T-helper 17 cell (primary cell): ENCODE measurements at regions not wholly inside any gene's neighbourhood (a gene's known extent, or its start where the extent isn't known, plus 50 kb on each side); places are given as distances from the start of the nearest gene placed in this dataset.

Experiments
- ATAC-seq: fragments of 150-1000 bp; cut with Tn5 transposase; 2 replicates; pipeline ENCODE4 v1.10.0; 2021; ENCODE audit warnings: mild to moderate bottlenecking, moderate library complexity
- DNase-seq, 3 donors: peaks; one replicate each; pipeline versions ENCODE4 v3.0.0 to v3.0.0-alpha.2; 2020 to 2021
- H3K9me3 ChIP-seq: one replicate; pipeline ENCODE4 v1.7.0; 2013; ENCODE audit warnings: low read length, mild to moderate bottlenecking; ENCODE audit not compliant: control insufficient read depth, poor library complexity, severe bottlenecking
- H3K27ac Mint-ChIP-seq: one replicate; pipeline ENCODE4 v1.8.0; 2022; ENCODE audit warnings: mild to moderate bottlenecking, moderate library complexity, mixed read lengths
- H3K27me3 Mint-ChIP-seq: one replicate; pipeline ENCODE4 v1.8.0; 2022; ENCODE audit warnings: mixed read lengths
- H3K36me3 Mint-ChIP-seq: one replicate; pipeline ENCODE4 v1.8.0; 2022; ENCODE audit warnings: low read depth, mixed read lengths
- H3K4me1 Mint-ChIP-seq: one replicate; pipeline ENCODE4 v1.8.0; 2022; ENCODE audit warnings: mild to moderate bottlenecking, mixed read lengths
- H3K4me3 Mint-ChIP-seq: one replicate; pipeline ENCODE4 v1.8.0; 2022; ENCODE audit warnings: mild to moderate bottlenecking, moderate library complexity, mixed read lengths

GRCh38 chr9:30697958-30698357 lies 1686.5 kb upstream of the ACO1 start:
- H3K9me3 ChIP-seq, result no peaks in the 10 kb centered on the region
- no peak for ATAC-seq
- Mint-ChIP-seq H3K36me3 (no peaks in the 10 kb centered on the region), H3K4me1 (no peaks in the 10 kb centered on the region), H3K27me3 (no peaks in the 10 kb centered on the region), H3K27ac (no peak overlapping the region), H3K4me3 (no peak overlapping the region)
- DNase-seq, result no peak

- ATAC-seq, result no peak
- H3K27me3 Mint-ChIP-seq, result no peaks in the 10 kb centered on the region
- no peaks in the 10 kb centered on the region for H3K9me3 ChIP-seq
- no peak for DNase-seq
- no peaks in the 10 kb centered on the region for H3K36me3 Mint-ChIP-seq
- H3K27ac Mint-ChIP-seq, result no peak overlapping the region
- no peaks in the 10 kb centered on the region for H3K4me1 Mint-ChIP-seq
- no peak overlapping the region for H3K4me3 Mint-ChIP-seq
Measured at GRCh38 chr9:30711591-30711990, 1672.9 kb upstream of the ACO1 start.

GRCh38 chr9:30713243-30713642 lies 1671.2 kb upstream of the ACO1 start:
- no peak for ATAC-seq
- no peaks in the 10 kb centered on the region for H3K9me3 ChIP-seq
- Mint-ChIP-seq H3K4me3 (no peak overlapping the region), H3K4me1 (no peaks in the 10 kb centered on the region), H3K36me3 (no peaks in the 10 kb centered on the region), H3K27ac (no peak overlapping the region), H3K27me3 (no peaks in the 10 kb centered on the region)
- DNase-seq, result no peak

GRCh38 chr9:30714389-30714788 lies 1670.1 kb upstream of the ACO1 start:
- no peak overlapping the region for H3K4me3 Mint-ChIP-seq
- H3K4me1 Mint-ChIP-seq, result no peaks in the 10 kb centered on the region
- DNase-seq (no peak), ATAC-seq (no peak)
- no peak overlapping the region for H3K27ac Mint-ChIP-seq
- H3K27me3 Mint-ChIP-seq, result no peaks in the 10 kb centered on the region
- H3K9me3 ChIP-seq, result no peaks in the 10 kb centered on the region
- no peaks in the 10 kb centered on the region for H3K36me3 Mint-ChIP-seq

GRCh38 chr9:30718483-30718882 lies 1666.0 kb upstream of the ACO1 start:
- H3K27me3 Mint-ChIP-seq, result no peaks in the 10 kb centered on the region
- ATAC-seq, result no peak
- H3K4me1 Mint-ChIP-seq, result no peaks in the 10 kb centered on the region
- no peaks in the 10 kb centered on the region for H3K9me3 ChIP-seq
- no peaks in the 10 kb centered on the region for H3K36me3 Mint-ChIP-seq
- DNase-seq, result no peak
- H3K4me3 Mint-ChIP-seq, result no peak overlapping the region
- no peak overlapping the region for H3K27ac Mint-ChIP-seq

- H3K36me3 Mint-ChIP-seq, result no peaks in the 10 kb centered on the region
- no peak overlapping the region for H3K27ac Mint-ChIP-seq
- H3K4me3 Mint-ChIP-seq, result no peak overlapping the region
- no peaks in the 10 kb centered on the region for H3K9me3 ChIP-seq
- DNase-seq, result no peak
- H3K27me3 Mint-ChIP-seq, result no peaks in the 10 kb centered on the region
- ATAC-seq, result no peak
- no peaks in the 10 kb centered on the region for H3K4me1 Mint-ChIP-seq
Measured at GRCh38 chr9:30722065-30722464, 1662.4 kb upstream of the ACO1 start.

GRCh38 chr9:30723656-30724055 lies 1660.8 kb upstream of the ACO1 start:
- no peaks in the 10 kb centered on the region for H3K36me3 Mint-ChIP-seq
- ATAC-seq, result no peak
- H3K4me1 Mint-ChIP-seq, result no peaks in the 10 kb centered on the region
- no peaks in the 10 kb centered on the region for H3K9me3 ChIP-seq
- DNase-seq, result no peak
- H3K27ac Mint-ChIP-seq, result no peak overlapping the region
- no peaks in the 10 kb centered on the region for H3K27me3 Mint-ChIP-seq
- H3K4me3 Mint-ChIP-seq, result no peak overlapping the region

- H3K9me3 ChIP-seq, result no peaks in the 10 kb centered on the region
- Mint-ChIP-seq H3K4me3 (no peak overlapping the region), H3K36me3 (no peaks in the 10 kb centered on the region), H3K27me3 (no peaks in the 10 kb centered on the region), H3K27ac (no peak overlapping the region), H3K4me1 (no peaks in the 10 kb centered on the region)
- ATAC-seq (no peak), DNase-seq (no peak)
Measured at GRCh38 chr9:30732060-30732459, 1652.4 kb upstream of the ACO1 start.

GRCh38 chr9:30744871-30745270 lies 1639.6 kb upstream of the ACO1 start:
- no peak for ATAC-seq

GRCh38 chr9:30746589-30746988 lies 1637.9 kb upstream of the ACO1 start:
- H3K9me3 ChIP-seq, result no peaks in the 10 kb centered on the region
- ATAC-seq (no peak), DNase-seq (no peak)
- Mint-ChIP-seq H3K27ac (no peak overlapping the region), H3K4me3 (no peak overlapping the region), H3K4me1 (no peaks in the 10 kb centered on the region), H3K36me3 (no peaks in the 10 kb centered on the region), H3K27me3 (no peaks in the 10 kb centered on the region)

More at GRCh38 chr9:30744871-30745270, 1639.6 kb upstream of the ACO1 start:
- no peaks in the 10 kb centered on the region for H3K9me3 ChIP-seq
- H3K4me3 Mint-ChIP-seq, result no peak overlapping the region
- H3K27me3 Mint-ChIP-seq, result no peaks in the 10 kb centered on the region
- no peaks in the 10 kb centered on the region for H3K4me1 Mint-ChIP-seq
- no peak for DNase-seq
- H3K36me3 Mint-ChIP-seq, result no peaks in the 10 kb centered on the region
- no peak overlapping the region for H3K27ac Mint-ChIP-seq

GRCh38 chr9:30757723-30758122 lies 1626.7 kb upstream of the ACO1 start:
- Mint-ChIP-seq H3K27me3 (no peaks in the 10 kb centered on the region), H3K27ac (no peak overlapping the region), H3K36me3 (no peaks in the 10 kb centered on the region), H3K4me1 (no peaks in the 10 kb centered on the region), H3K4me3 (no peak overlapping the region)
- ATAC-seq, result no peak
- no peaks in the 10 kb centered on the region for H3K9me3 ChIP-seq
- no peak for DNase-seq

GRCh38 chr9:30758726-30759446 lies 1625.6 kb upstream of the ACO1 start:
- H3K4me1 Mint-ChIP-seq, result no peaks in the 10 kb centered on the region
- no peaks in the 10 kb centered on the region for H3K36me3 Mint-ChIP-seq
- no peak for ATAC-seq
- no peaks in the 10 kb centered on the region for H3K9me3 ChIP-seq
- no peak for DNase-seq
- no peak overlapping the region for H3K27ac Mint-ChIP-seq
- no peak overlapping the region for H3K4me3 Mint-ChIP-seq
- H3K27me3 Mint-ChIP-seq, result no peaks in the 10 kb centered on the region

- Mint-ChIP-seq H3K27ac (no peak overlapping the region), H3K36me3 (no peaks in the 10 kb centered on the region), H3K27me3 (no peaks in the 10 kb centered on the region), H3K4me1 (no peaks in the 10 kb centered on the region), H3K4me3 (no peak overlapping the region)
- no peak for DNase-seq
- no peak for ATAC-seq
- no peaks in the 10 kb centered on the region for H3K9me3 ChIP-seq
Measured at GRCh38 chr9:30765318-30765717, 1619.1 kb upstream of the ACO1 start.

- Mint-ChIP-seq H3K36me3 (no peaks in the 10 kb centered on the region), H3K4me1 (no peaks in the 10 kb centered on the region), H3K27me3 (no peaks in the 10 kb centered on the region), H3K27ac (no peak overlapping the region), H3K4me3 (no peak overlapping the region)
- no peak for DNase-seq
- no peak for ATAC-seq
- no peaks in the 10 kb centered on the region for H3K9me3 ChIP-seq
Measured at GRCh38 chr9:30771163-30771708, 1613.2 kb upstream of the ACO1 start.
